CD4-positive, alpha-beta T cell treated with Interleukin-6 for 4 hours (primary cell): ENCODE measurements at regions not wholly inside any gene's neighbourhood (a gene's known extent, or its start where the extent isn't known, plus 50 kb on each side); places are given as distances from the start of the nearest gene placed in this dataset.
"Not testable (repeated sequence)": the region's sequence is repeated elsewhere in the genome, so short reads cannot be mapped to it uniquely, and the experiment has no call there.

Source experiments
- DNase-seq: peaks from one replicate; pipeline ENCODE4 v3.0.0-alpha.2; 2020; ENCODE audit warnings: mixed read lengths

- DNase-seq, result no peak
Observed at GRCh38 chr3:5888851-5889250, 701.3 kb downstream of the EDEM1 start.

- DNase-seq, result no peak
Observed at GRCh38 chr3:5889374-5889773, 701.9 kb downstream of the EDEM1 start.

- DNase-seq, result no peak
Observed at GRCh38 chr3:5891711-5892110, 704.2 kb downstream of the EDEM1 start.

- DNase-seq, result no peak
Observed at GRCh38 chr3:5898106-5898505, 710.6 kb downstream of the EDEM1 start.

GRCh38 chr3:5899014-5899761 lies 711.7 kb downstream of the EDEM1 start:
- no peak for DNase-seq

GRCh38 chr3:5917932-5918331 lies 730.4 kb downstream of the EDEM1 start:
- no peak for DNase-seq

- no peak for DNase-seq
Observed at GRCh38 chr3:5918626-5919025, 731.1 kb downstream of the EDEM1 start.

GRCh38 chr3:5929027-5929426 lies 741.5 kb downstream of the EDEM1 start:
- no peak for DNase-seq

- DNase-seq, result not testable (repeated sequence)
Observed at GRCh38 chr3:5944061-5944460, 756.6 kb downstream of the EDEM1 start.

GRCh38 chr3:5948084-5948483 lies 760.6 kb downstream of the EDEM1 start:
- no peak for DNase-seq

- no peak for DNase-seq
Observed at GRCh38 chr3:5951026-5951425, 763.5 kb downstream of the EDEM1 start.

GRCh38 chr3:5972586-5972985 lies 785.1 kb downstream of the EDEM1 start:
- no peak for DNase-seq

- no peak for DNase-seq
Observed at GRCh38 chr3:5974630-5975322, 787.3 kb downstream of the EDEM1 start.

GRCh38 chr3:5977331-5977730 lies 789.8 kb downstream of the EDEM1 start:
- no peak for DNase-seq

GRCh38 chr3:5980475-5980874 lies 793.0 kb downstream of the EDEM1 start:
- DNase-seq, result no peak

- DNase-seq, result no peak
Observed at GRCh38 chr3:5994651-5995050, 807.1 kb downstream of the EDEM1 start.

GRCh38 chr3:6018456-6018855 lies 830.9 kb downstream of the EDEM1 start:
- DNase-seq, result no peak

GRCh38 chr3:6022621-6023020 lies 835.1 kb downstream of the EDEM1 start:
- DNase-seq, result no peak

- DNase-seq, result no peak
Observed at GRCh38 chr3:6025032-6025431, 835.9 kb upstream of the GRM7 start.

- DNase-seq, result not testable (repeated sequence)
Observed at GRCh38 chr3:6030648-6031047, 830.3 kb upstream of the GRM7 start.

- DNase-seq, result no peak
Observed at GRCh38 chr3:6035626-6036025, 825.3 kb upstream of the GRM7 start.

- no peak for DNase-seq
Observed at GRCh38 chr3:6039971-6040370, 820.9 kb upstream of the GRM7 start.

- DNase-seq, result no peak
Observed at GRCh38 chr3:6041894-6042293, 819.0 kb upstream of the GRM7 start.

- no peak for DNase-seq
Observed at GRCh38 chr3:6047016-6047415, 813.9 kb upstream of the GRM7 start.

GRCh38 chr3:6060251-6060650 lies 800.7 kb upstream of the GRM7 start:
- no peak for DNase-seq
